Coronary artery (tissue), 2 donors: ENCODE measurements at regions not wholly inside any gene's neighbourhood (a gene's known extent, or its start where the extent isn't known, plus 50 kb on each side); places are given as distances from the start of the nearest gene placed in this dataset.

Experiments
- DNase-seq: peaks from one replicate; pipeline ENCODE4 v3.0.0-alpha.2; 2017; ENCODE audit warnings: low spot score
- H3K27ac ChIP-seq, 2 donors: fragments of 200-600 bp; sonication (generic); one replicate each; pipeline ENCODE4 v1.5.1; 2016 to 2019
- H3K4me3 ChIP-seq: fragments of 200-600 bp; sonication (generic); 2 replicates; pipeline ENCODE4 v1.5.1; 2016; ENCODE audit warnings: mild to moderate bottlenecking, moderate library complexity
- TF ChIP-seq, protein P1 (sequence below): fragments of 200-600 bp; sonication (generic); IDR thresholded peaks from one replicate; pipeline ENCODE4 v1.5.1; 2019; ENCODE audit warnings: antibody characterized with exemption

DNA sequence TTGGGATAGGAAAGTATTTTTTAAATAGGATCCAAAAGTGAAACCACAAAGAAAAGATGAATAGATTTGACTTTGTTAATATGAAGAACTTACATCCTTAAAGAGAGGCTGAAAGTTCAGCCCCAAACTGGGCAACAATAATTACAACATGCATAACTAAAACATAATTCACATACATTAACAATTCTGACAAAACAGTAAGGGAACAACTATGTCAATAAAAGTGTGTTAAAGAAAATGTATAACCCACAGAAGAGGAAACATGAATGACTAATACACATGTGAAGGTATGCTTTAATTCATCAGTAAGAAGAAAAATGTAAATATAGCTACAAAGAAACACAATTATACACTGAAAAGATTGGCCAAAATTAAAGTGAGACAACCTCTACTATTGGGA, 1597.6 kb upstream of the MIR17HG start:
- TF ChIP-seq, protein P1, sequence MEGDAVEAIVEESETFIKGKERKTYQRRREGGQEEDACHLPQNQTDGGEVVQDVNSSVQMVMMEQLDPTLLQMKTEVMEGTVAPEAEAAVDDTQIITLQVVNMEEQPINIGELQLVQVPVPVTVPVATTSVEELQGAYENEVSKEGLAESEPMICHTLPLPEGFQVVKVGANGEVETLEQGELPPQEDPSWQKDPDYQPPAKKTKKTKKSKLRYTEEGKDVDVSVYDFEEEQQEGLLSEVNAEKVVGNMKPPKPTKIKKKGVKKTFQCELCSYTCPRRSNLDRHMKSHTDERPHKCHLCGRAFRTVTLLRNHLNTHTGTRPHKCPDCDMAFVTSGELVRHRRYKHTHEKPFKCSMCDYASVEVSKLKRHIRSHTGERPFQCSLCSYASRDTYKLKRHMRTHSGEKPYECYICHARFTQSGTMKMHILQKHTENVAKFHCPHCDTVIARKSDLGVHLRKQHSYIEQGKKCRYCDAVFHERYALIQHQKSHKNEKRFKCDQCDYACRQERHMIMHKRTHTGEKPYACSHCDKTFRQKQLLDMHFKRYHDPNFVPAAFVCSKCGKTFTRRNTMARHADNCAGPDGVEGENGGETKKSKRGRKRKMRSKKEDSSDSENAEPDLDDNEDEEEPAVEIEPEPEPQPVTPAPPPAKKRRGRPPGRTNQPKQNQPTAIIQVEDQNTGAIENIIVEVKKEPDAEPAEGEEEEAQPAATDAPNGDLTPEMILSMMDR = no peak
- no peak overlapping the region for H3K27ac ChIP-seq
- DNase-seq = no peak
- H3K4me3 ChIP-seq = no peak overlapping the region

DNA sequence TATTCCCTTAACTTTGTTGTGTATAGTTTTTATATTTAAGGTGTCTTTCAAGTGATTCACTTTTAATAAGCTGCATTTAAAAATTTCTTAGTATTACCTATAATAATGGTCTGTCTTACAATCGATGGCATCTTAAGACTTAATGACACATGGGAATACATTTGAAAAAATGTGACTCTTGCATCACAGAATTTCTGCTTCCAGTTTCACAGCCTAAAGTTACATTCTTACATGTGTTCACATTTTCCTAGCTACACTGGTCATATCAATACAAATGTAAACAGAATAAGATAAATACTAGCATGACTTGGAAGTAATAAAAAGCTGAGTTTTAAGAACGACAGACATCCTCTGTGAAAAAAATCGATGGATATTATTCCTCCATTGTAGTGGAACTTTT, 1597.1 kb upstream of the MIR17HG start:
- TF ChIP-seq, protein P1 = no peak
- DNase-seq = no peak
- Histone ChIP-seq H3K4me3 (no peak overlapping the region), H3K27ac (no peak overlapping the region)

DNA sequence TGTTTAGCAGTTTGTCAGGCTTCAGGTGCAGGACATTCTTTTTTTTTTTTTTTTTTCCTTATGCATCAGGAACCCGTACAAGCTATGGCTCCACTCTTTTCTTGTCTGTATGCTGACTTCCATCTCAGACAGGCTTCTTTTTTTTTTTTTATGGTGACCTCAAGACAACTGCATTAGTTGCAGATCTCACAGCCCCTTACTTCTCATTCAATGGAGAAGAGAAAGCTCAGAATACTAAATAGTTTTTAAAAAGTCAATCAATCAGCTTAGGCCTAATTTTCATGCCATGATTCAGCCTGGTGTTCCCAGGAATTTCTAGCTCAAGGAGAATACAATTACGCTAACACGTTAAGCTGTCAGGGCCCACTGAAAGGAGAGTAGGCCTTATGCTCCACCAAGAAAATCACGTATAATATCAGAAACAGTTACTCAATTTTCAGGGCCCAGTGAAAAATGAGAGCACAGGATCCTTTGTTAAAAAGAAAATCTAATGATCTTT, 1596.0 kb upstream of the MIR17HG start:
- TF ChIP-seq, protein P1 = no peak

DNA sequence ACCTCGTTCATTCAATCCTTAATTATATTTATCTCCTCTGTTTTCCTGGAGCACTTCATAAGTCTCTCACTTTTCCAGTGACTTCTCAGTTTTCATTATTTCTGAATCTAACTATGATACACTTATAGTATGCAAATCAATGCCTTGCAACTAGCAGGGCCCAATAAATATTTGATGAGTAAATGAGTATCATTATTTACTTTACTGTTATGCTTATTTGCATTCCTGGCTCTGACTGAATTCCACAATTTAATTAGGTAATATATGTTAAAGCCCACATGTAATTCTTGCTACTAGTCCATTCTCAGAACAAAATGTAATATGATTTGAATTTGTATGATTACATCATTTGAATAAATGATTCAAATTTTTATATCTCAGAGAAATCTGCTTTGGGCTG, 1595.1 kb upstream of the MIR17HG start:
- DNase-seq = no peak
- no peak overlapping the region for H3K27ac ChIP-seq
- TF ChIP-seq, protein P1 = no peak
- no peak overlapping the region for H3K4me3 ChIP-seq

More for the DNA sequence above, 1596.0 kb upstream of the MIR17HG start:
- H3K27ac ChIP-seq = no peak overlapping the region
- no peak for DNase-seq
- no peak overlapping the region for H3K4me3 ChIP-seq

DNA sequence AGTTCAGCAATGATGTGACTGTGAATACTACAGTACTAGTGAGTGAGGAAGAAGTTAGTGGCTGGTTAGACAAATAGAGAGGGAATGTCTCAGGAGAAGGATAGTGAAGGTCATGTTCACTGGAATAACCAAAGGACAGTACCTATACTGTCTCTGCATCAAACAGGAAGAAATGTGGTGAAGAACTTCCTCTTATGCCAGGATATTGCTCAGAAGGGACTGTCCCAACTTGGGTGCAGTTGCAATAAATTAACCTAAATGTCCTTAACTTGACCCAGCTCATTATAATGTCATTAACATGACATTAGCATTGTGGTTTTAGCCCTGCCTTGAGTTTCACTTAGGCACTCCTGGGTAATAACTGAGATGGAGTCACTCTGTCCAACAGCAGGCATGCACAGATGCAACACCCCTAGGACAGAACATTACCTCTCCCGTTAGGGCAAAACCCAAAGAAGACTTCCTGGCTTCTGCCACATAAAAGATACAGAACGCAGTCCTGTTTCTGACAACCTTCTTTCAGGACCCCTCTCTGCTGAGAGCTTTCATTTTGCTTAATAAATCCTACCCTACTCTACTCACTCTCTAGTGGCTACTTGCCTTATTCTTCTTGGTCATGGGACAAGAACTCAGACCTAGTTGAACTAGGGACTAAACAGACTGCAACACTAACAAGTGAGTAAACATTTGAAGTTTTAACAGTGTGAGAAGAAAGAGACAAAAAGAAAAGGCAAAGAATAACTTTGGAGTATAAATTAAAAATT, 1591.6 kb upstream of the MIR17HG start:
- DNase-seq = no peak
- TF ChIP-seq, protein P1 = no peak
- Histone ChIP-seq H3K4me3 (no peak overlapping the region), H3K27ac (no peak overlapping the region)

DNA sequence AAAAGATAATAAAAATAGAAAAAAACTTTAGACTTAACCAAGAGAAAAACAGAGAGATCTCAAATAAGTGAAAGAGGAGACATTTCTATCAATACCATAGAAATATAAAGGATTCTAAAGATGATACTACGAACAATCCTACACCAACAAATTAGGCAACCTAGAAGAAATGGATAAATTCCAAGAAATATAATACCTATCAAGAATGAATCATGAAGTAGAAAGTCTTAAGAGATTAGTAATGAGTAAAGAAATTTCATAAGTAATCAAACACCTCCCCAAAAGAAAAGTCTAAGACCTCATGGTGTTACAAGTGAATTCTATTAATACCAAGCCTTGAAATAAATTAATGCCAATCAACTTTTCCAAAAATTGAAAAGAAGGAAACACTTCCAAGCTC, 1584.5 kb upstream of the MIR17HG start:
- H3K27ac ChIP-seq = no peak overlapping the region
- no peak overlapping the region for H3K4me3 ChIP-seq
- TF ChIP-seq, protein P1 = no peak
- DNase-seq = no peak

DNA sequence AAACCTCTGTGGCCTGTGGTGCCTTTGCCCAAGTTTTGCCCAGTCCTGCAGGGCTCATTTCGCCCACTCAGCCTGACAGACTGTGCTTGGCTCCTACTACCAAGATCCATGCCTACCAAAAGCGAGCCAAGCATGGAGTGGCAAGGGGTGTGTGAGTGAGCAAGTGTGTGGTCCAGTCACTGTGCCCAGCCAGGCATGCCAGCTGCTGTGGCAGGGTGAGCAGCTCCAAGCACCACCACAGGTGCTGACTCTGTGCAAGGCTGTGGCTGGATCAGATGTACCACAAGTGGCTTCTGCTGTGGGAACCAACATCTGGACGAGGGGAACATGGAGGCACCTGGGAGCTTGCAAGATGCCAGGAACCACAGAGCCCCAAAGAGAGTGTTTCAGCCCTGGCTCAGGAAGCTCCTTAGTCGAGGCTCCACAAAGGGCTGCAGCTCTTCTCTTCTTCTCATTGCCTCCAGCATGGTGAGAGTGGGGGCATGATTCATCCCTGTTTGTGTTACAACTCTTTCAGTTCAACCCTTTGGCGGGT, 1564.2 kb upstream of the MIR17HG start:
- DNase-seq = no peak
- TF ChIP-seq, protein P1 = no peak
- Histone ChIP-seq H3K27ac (no peak overlapping the region), H3K4me3 (no peak overlapping the region)
